ENCODE measurements at regions not wholly inside any gene's neighbourhood (a gene's known extent, or its start where the extent isn't known, plus 50 kb on each side); places are given as distances from the start of the nearest gene placed in this dataset.
A peak's percentile ranks its signal among the peaks of the same experiment; 100 is the strongest.

GRCh38 chrX:36528661-36529060, 479.5 kb upstream of the FAM47C start:
- no peak overlapping the region for H3K27ac Mint-ChIP-seq
- no peaks in the 10 kb centered on the region for H3K27me3 ChIP-seq (ENCODE audit: control insufficient read depth, insufficient read depth, low read length, poor library complexity, severe bottlenecking)
- no peak overlapping the region for H3K9ac ChIP-seq (ENCODE audit: extremely low read depth, low read length, poor library complexity, severe bottlenecking)
- H3K4me3 ChIP-seq (ENCODE audit: low read length): no peak overlapping the region
- no peak for TF ChIP-seq CTCF (conservative IDR thresholded peaks at IDR 0.05)
- no peaks in the 10 kb centered on the region for H3K4me1 Mint-ChIP-seq
- no peaks in the 10 kb centered on the region for H3K9me3 ChIP-seq (ENCODE audit: control insufficient read depth, low read length)
- no CpG with 5 or more reads among the region's 1 CpG for WGBS, 2 experiments (ENCODE audit: insufficient coverage in 1 of 2, insufficient read length in 1 of 2)
- H3K36me3 Mint-ChIP-seq (ENCODE audit: low read depth): no peaks in the 10 kb centered on the region
- no peaks in the 10 kb centered on the region for H3K27me3 Mint-ChIP-seq (ENCODE audit: insufficient read depth)
- DNase-seq: no peak
- H3K36me3 ChIP-seq (ENCODE audit: control insufficient read depth, insufficient read depth, low read length): no peaks in the 10 kb centered on the region
- H3K4me1 ChIP-seq (ENCODE audit: control insufficient read depth, insufficient read depth, low read length): no peaks in the 10 kb centered on the region
- peaks cover 40% of the 10 kb centered on the region for H3K9me3 Mint-ChIP-seq
- no peak overlapping the region for H3K27ac ChIP-seq (ENCODE audit: low read depth, low read length)
- no peak overlapping the region for H3K4me3 Mint-ChIP-seq

- Mint-ChIP-seq H3K36me3 (ENCODE audit: low read depth) (no peaks in the 10 kb centered on the region), H3K9me3 (peaks cover 41% of the 10 kb centered on the region), H3K27ac (no peak overlapping the region), H3K4me3 (no peak overlapping the region), H3K4me1 (no peaks in the 10 kb centered on the region), H3K27me3 (ENCODE audit: insufficient read depth) (no peaks in the 10 kb centered on the region)
- peak; percentile 44 for DNase-seq
- H3K9me3 ChIP-seq (ENCODE audit: control insufficient read depth, low read length): no peaks in the 10 kb centered on the region
- no peak overlapping the region for H3K9ac ChIP-seq (ENCODE audit: extremely low read depth, low read length, poor library complexity, severe bottlenecking)
- H3K27me3 ChIP-seq (ENCODE audit: control insufficient read depth, insufficient read depth, low read length, poor library complexity, severe bottlenecking): no peaks in the 10 kb centered on the region
- H3K27ac ChIP-seq (ENCODE audit: low read depth, low read length): no peak overlapping the region
- WGBS, 2 experiments (ENCODE audit: insufficient coverage in 1 of 2, insufficient read length in 1 of 2): 71 to 80% methylated on average over 3 to 5 of the region's 6 CpGs
- no peak for TF ChIP-seq CTCF (conservative IDR thresholded peaks at IDR 0.05)
- no peak overlapping the region for H3K4me3 ChIP-seq (ENCODE audit: low read length)
- no peaks in the 10 kb centered on the region for H3K36me3 ChIP-seq (ENCODE audit: control insufficient read depth, insufficient read depth, low read length)
- no peaks in the 10 kb centered on the region for H3K4me1 ChIP-seq (ENCODE audit: control insufficient read depth, insufficient read depth, low read length)
Observed at GRCh38 chrX:36534900-36535299, 473.3 kb upstream of the FAM47C start.

- Histone ChIP-seq H3K36me3 (ENCODE audit: control insufficient read depth, insufficient read depth, low read length) (no peaks in the 10 kb centered on the region), H3K27me3 (ENCODE audit: control insufficient read depth, insufficient read depth, low read length, poor library complexity, severe bottlenecking) (no peaks in the 10 kb centered on the region), H3K27ac (ENCODE audit: low read depth, low read length) (no peak overlapping the region), H3K9ac (ENCODE audit: extremely low read depth, low read length, poor library complexity, severe bottlenecking) (no peak overlapping the region), H3K9me3 (ENCODE audit: control insufficient read depth, low read length) (no peaks in the 10 kb centered on the region), H3K4me3 (ENCODE audit: low read length) (no peak overlapping the region), H3K4me1 (ENCODE audit: control insufficient read depth, insufficient read depth, low read length) (no peaks in the 10 kb centered on the region)
- H3K9me3 Mint-ChIP-seq: peaks cover 44% of the 10 kb centered on the region
- no peak for TF ChIP-seq CTCF (conservative IDR thresholded peaks at IDR 0.05)
- DNase-seq: no peak
- no peaks in the 10 kb centered on the region for H3K36me3 Mint-ChIP-seq (ENCODE audit: low read depth)
- H3K4me1 Mint-ChIP-seq: no peaks in the 10 kb centered on the region
- no peaks in the 10 kb centered on the region for H3K27me3 Mint-ChIP-seq (ENCODE audit: insufficient read depth)
- no peak overlapping the region for H3K4me3 Mint-ChIP-seq
- H3K27ac Mint-ChIP-seq: no peak overlapping the region
- WGBS, 2 experiments (ENCODE audit: insufficient coverage in 1 of 2, insufficient read length in 1 of 2): no CpG with 5 or more reads among the region's 1 CpG
Observed at GRCh38 chrX:36543499-36543898, 464.7 kb upstream of the FAM47C start.

Measured in endodermal cell (in vitro differentiated cells).